H1 (cell line): ENCODE measurements at regions not wholly inside any gene's neighbourhood (a gene's known extent, or its start where the extent isn't known, plus 50 kb on each side); places are given as distances from the start of the nearest gene placed in this dataset.

Experiments used
- CTCF ChIA-PET: fragments of 300-600 bp; sonication (Branson Sonifier 250); formaldehyde crosslinking; loops from one replicate; lab custom pipeline; 2021; ENCODE audit not compliant: partially characterized antibody; lab: Charles Lee
- POLR2A ChIA-PET: fragments of 300-600 bp; sonication (Branson Sonifier 250); formaldehyde crosslinking; loops from one replicate; lab custom pipeline; 2021; ENCODE audit warnings: inconsistent platforms; ENCODE audit not compliant: partially characterized antibody; lab: Charles Lee
- DNase-seq, 2 experiments: peaks; one replicate each; pipeline versions ENCODE4 v3.0.0 to v3.0.0-alpha.2; 2010 to 2022; ENCODE audit warnings: low spot score in 2 of 2, low read depth in 1 of 2, mixed read lengths in 1 of 2
- FAIRE-seq: peaks from 2 replicates; lab custom pipeline; 2011; peaks lifted over from hg19 to GRCh38; lab: Jason Lieb, UNC
- H2AFZ ChIP-seq: 2 replicates; pipeline ENCODE4 v1.8.1; 2012; ENCODE audit warnings: low read length, inconsistent platforms
- H2AK5ac ChIP-seq: 2 replicates; pipeline ENCODE4 v1.6.1; 2013; ENCODE audit warnings: low read depth, low read length
- H2BK120ac ChIP-seq: replicated peaks from 2 replicates; pipeline ENCODE3; 2013; ENCODE audit warnings: low read depth, low read length, inconsistent platforms
- H2BK12ac ChIP-seq: 2 replicates; pipeline ENCODE4 v1.6.1; 2013; ENCODE audit warnings: low read depth, low read length
- H2BK15ac ChIP-seq: 2 replicates; pipeline ENCODE4 v1.6.1; 2013; ENCODE audit warnings: low read length
- H2BK20ac ChIP-seq: 2 replicates; pipeline ENCODE4 v1.6.1; 2013; ENCODE audit warnings: low read length
- H2BK5ac ChIP-seq: 2 replicates; pipeline ENCODE4 v1.6.1; 2013; ENCODE audit warnings: low read depth, low read length
- H3K14ac ChIP-seq: 2 replicates; pipeline ENCODE4 v1.6.1; 2013; ENCODE audit warnings: inconsistent platforms; ENCODE audit not compliant: insufficient read length
- H3K18ac ChIP-seq: 2 replicates; pipeline ENCODE4 v1.6.1; 2013; ENCODE audit warnings: low read length; ENCODE audit errors: extremely low read depth
- H3K23ac ChIP-seq: 2 replicates; pipeline ENCODE4 v1.6.1; 2013; ENCODE audit warnings: inconsistent platforms; ENCODE audit not compliant: insufficient read length
- H3K23me2 ChIP-seq: 2 replicates; pipeline ENCODE4 v1.6.1; 2013; ENCODE audit warnings: low read depth, low read length
- H3K27ac ChIP-seq: 2 replicates; pipeline ENCODE4 v1.6.1; 2011; ENCODE audit warnings: low read depth, low read length, inconsistent platforms
- H3K27me3 ChIP-seq, 4 experiments: replicated peaks in 1 of 4; 1 replicate in 1 of 4; 2 replicates in 3 of 4; pipeline versions ENCODE4 v1.6.1 to v1.8.1; 2011 to 2013; ENCODE audit warnings: low read length in 3 of 4, mild to moderate bottlenecking in 3 of 4, inconsistent platforms in 2 of 4, mixed read lengths in 2 of 4, moderate library complexity in 1 of 4; ENCODE audit not compliant: control insufficient read depth in 3 of 4, insufficient read depth in 3 of 4; ENCODE audit errors: extremely low read depth in 1 of 4
- H3K36me3 ChIP-seq, 4 experiments: 2 replicates each; pipeline versions ENCODE4 v1.6.1 to v1.8.1; 2011 to 2013; ENCODE audit warnings: mild to moderate bottlenecking in 4 of 4, low read length in 3 of 4, moderate library complexity in 2 of 4, control low read depth in 1 of 4, inconsistent platforms in 1 of 4; ENCODE audit not compliant: insufficient read depth in 4 of 4, control insufficient read depth in 2 of 4
- H3K4ac ChIP-seq: replicated peaks from 2 replicates; pipeline ENCODE3; 2013; ENCODE audit warnings: low read length, low read depth, mixed read lengths, inconsistent platforms; ENCODE audit not compliant: insufficient read length
- H3K4me1 ChIP-seq, 4 experiments: replicated peaks in 1 of 4; 1 replicate in 1 of 4; 2 replicates in 3 of 4; pipeline versions ENCODE4 v1.6.1 to v1.8.1; 2011 to 2013; ENCODE audit warnings: low read length in 3 of 4, inconsistent platforms in 2 of 4, mixed read lengths in 1 of 4; ENCODE audit not compliant: insufficient read depth in 4 of 4, control insufficient read depth in 3 of 4
- H3K4me2 ChIP-seq, 2 experiments: 2 replicates each; pipeline versions ENCODE4 v1.6.1 to v1.8.1; 2011 to 2013; ENCODE audit warnings: low read depth in 2 of 2, low read length in 2 of 2, control low read depth in 1 of 2, inconsistent platforms in 1 of 2, mild to moderate bottlenecking in 1 of 2; ENCODE audit not compliant: insufficient read depth in 1 of 2
- H3K4me3 ChIP-seq, 4 experiments: fragments of 200-600, 300-600 bp in 1 of 4; sonication (generic), shearing (Covaris generic), sonication (Bioruptor Twin) in 1 of 4; 2 replicates each; pipeline versions ENCODE4 v1.5.1 to v1.8.1; 2011 to 2016; ENCODE audit warnings: low read length in 4 of 4, low read depth in 3 of 4, control low read depth in 2 of 4, inconsistent platforms in 2 of 4, mild to moderate bottlenecking in 2 of 4, mixed read lengths in 1 of 4, moderate library complexity in 1 of 4; ENCODE audit not compliant: insufficient read depth in 2 of 4; ENCODE audit errors: extremely low read depth in 1 of 4
- H3K56ac ChIP-seq: replicated peaks from 2 replicates; pipeline ENCODE3; 2013; ENCODE audit warnings: low read depth, mild to moderate bottlenecking, mixed read lengths, low read length, inconsistent platforms; ENCODE audit not compliant: insufficient read length
- H3K79me1 ChIP-seq: 2 replicates; pipeline ENCODE4 v1.6.1; 2013; ENCODE audit warnings: low read depth, low read length, control low read depth
- H3K79me2 ChIP-seq, 2 experiments: 2 replicates each; pipeline versions ENCODE4 v1.6.1 to v1.8.1; 2012 to 2013; ENCODE audit warnings: low read length in 2 of 2, mild to moderate bottlenecking in 2 of 2, inconsistent platforms in 1 of 2; ENCODE audit not compliant: insufficient read depth in 2 of 2, control insufficient read depth in 1 of 2
- H3K9ac ChIP-seq, 4 experiments: replicated peaks in 1 of 4; 1 replicate in 1 of 4; 2 replicates in 3 of 4; pipeline versions ENCODE4 v1.6.1 to v1.8.1; 2011 to 2013; ENCODE audit warnings: low read depth in 3 of 4, low read length in 3 of 4, control low read depth in 2 of 4, mild to moderate bottlenecking in 2 of 4, moderate library complexity in 2 of 4, inconsistent platforms in 1 of 4; ENCODE audit errors: extremely low read depth in 1 of 4
- H3K9me3 ChIP-seq, 2 experiments: 2 replicates each; pipeline versions ENCODE4 v1.6.1 to v1.8.1; 2012 to 2013; ENCODE audit warnings: mild to moderate bottlenecking in 2 of 2, moderate library complexity in 2 of 2, control low read depth in 1 of 2, inconsistent platforms in 1 of 2, low read depth in 1 of 2, low read length in 1 of 2, mixed read lengths in 1 of 2; ENCODE audit not compliant: insufficient read depth in 2 of 2
- H4K20me1 ChIP-seq, 2 experiments: replicated peaks in 1 of 2; 2 replicates each; pipeline versions ENCODE3 to v1.8.1; 2011 to 2013; ENCODE audit warnings: inconsistent platforms in 2 of 2, low read length in 2 of 2, mild to moderate bottlenecking in 1 of 2; ENCODE audit not compliant: insufficient read depth in 2 of 2, control insufficient read depth in 1 of 2
- H4K5ac ChIP-seq: 2 replicates; pipeline ENCODE4 v1.6.1; 2013; ENCODE audit warnings: low read length, low read depth, mixed read lengths, inconsistent platforms; ENCODE audit not compliant: insufficient read length
- H4K8ac ChIP-seq: 2 replicates; pipeline ENCODE4 v1.8.0; 2013; ENCODE audit warnings: mild to moderate bottlenecking, moderate library complexity, low read length, inconsistent platforms; ENCODE audit not compliant: insufficient read depth; ENCODE audit errors: extremely low read depth
- H4K91ac ChIP-seq: replicated peaks from 2 replicates; pipeline ENCODE3; 2013; ENCODE audit warnings: low read length, mixed read lengths, inconsistent platforms; ENCODE audit not compliant: insufficient read length
- CHD2 ChIP-seq: IDR thresholded peaks from 2 replicates; pipeline ENCODE4 v1.6.1; 2012; ENCODE audit warnings: low read length, improper control_type of control experiment
- GABPA ChIP-seq: IDR thresholded peaks from 2 replicates; pipeline ENCODE4 v1.6.1; 2011; ENCODE audit warnings: mild to moderate bottlenecking, low read length, moderate library complexity, borderline replicate concordance; ENCODE audit not compliant: insufficient read depth
- HDAC6 ChIP-seq: IDR thresholded peaks from one replicate; pipeline ENCODE4 v1.7.1; 2012; ENCODE audit warnings: low read depth, mild to moderate bottlenecking, inconsistent platforms, low read length, moderate library complexity
- JUND ChIP-seq: IDR thresholded peaks from 2 replicates; pipeline ENCODE4 v1.6.1; 2011; ENCODE audit warnings: mild to moderate bottlenecking, improper control_type of control experiment, low read length
- SIX5 ChIP-seq: IDR thresholded peaks from 2 replicates; pipeline ENCODE4 v1.6.1; 2011; ENCODE audit warnings: mild to moderate bottlenecking, low read depth, low read length
- SP2 ChIP-seq: IDR thresholded peaks from 2 replicates; pipeline ENCODE4 v1.6.1; 2012; ENCODE audit warnings: mild to moderate bottlenecking, low read length, inconsistent platforms
- USF2 ChIP-seq: IDR thresholded peaks from 2 replicates; pipeline ENCODE4 v1.6.1; 2011; ENCODE audit warnings: low read length, improper control_type of control experiment
- whole genome bisulfite sequencing, 2 experiments: shearing (Covaris generic) in 1 of 2; methylation state at CpG; one replicate each; pipeline versions ENCODE4 v1.1.6 to v1.1.7; 2013 to 2015; ENCODE audit warnings: low lambda C conversion rate in 2 of 2, mixed read lengths in 2 of 2, inconsistent platforms in 1 of 2, low coverage in 1 of 2, missing lambda C conversion rate in 1 of 2; ENCODE audit not compliant: insufficient replicate concordance in 2 of 2, insufficient coverage in 1 of 2, insufficient read length in 1 of 2; ENCODE audit errors: extremely low coverage in 1 of 2, missing lambda C conversion rate in 1 of 2; 5-methylcytosine and 5-hydroxymethylcytosine counted together
- TF ChIP-seq, protein P1 (sequence below), 3 experiments: IDR thresholded peaks; 1 replicate in 2 of 3; 2 replicates in 1 of 3; pipeline versions ENCODE4 v1.5.1 to v1.6.1; 2011; ENCODE audit warnings: low read length in 3 of 3, mild to moderate bottlenecking in 3 of 3, inconsistent platforms in 2 of 3, low read depth in 1 of 3, moderate library complexity in 1 of 3; ENCODE audit not compliant: insufficient read depth in 1 of 3; ENCODE audit errors: control extremely low read depth in 1 of 3

DNA sequence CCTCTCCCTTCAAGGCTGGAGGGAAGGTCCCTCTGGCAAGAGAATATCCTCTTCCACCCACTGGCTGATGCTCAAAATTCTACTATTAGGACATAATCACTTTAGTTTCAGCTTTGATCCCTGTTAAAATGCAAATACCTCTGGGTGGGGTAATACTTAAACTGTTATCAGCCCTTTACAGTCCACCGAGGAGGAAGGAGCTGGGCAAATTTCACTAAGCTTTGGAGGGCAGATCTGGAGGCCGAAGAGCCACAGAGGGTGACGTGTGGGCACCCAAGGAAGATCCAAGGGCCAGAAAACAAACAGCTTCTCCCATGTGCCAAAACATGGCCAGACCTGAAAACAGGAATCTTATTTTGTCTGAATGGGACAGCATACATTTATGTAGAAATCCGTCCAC is 74.6 kb upstream of the BCL11A start:
- H2BK120ac ChIP-seq: no peak overlapping the region
- H2BK5ac ChIP-seq: no peak overlapping the region
- CTCF ChIA-PET: interaction anchor here (1.0 to 3.5 kb wide), 6 partner anchors 12 to 48 kb away, joined by 3 to 18 read pairs (median 10); no protein-coding TSS in a partner anchor
- no peaks in the 10 kb centered on the region for H3K79me1 ChIP-seq
- H3K4me3 ChIP-seq: no peak overlapping the region
- H3K4ac ChIP-seq: no peak overlapping the region
- TF ChIP-seq JUND (no peak), SIX5 (no peak), USF2 (no peak), CHD2 (no peak), GABPA (no peak), HDAC6 (no peak), SP2 (no peak)
- TF ChIP-seq, protein P1, sequence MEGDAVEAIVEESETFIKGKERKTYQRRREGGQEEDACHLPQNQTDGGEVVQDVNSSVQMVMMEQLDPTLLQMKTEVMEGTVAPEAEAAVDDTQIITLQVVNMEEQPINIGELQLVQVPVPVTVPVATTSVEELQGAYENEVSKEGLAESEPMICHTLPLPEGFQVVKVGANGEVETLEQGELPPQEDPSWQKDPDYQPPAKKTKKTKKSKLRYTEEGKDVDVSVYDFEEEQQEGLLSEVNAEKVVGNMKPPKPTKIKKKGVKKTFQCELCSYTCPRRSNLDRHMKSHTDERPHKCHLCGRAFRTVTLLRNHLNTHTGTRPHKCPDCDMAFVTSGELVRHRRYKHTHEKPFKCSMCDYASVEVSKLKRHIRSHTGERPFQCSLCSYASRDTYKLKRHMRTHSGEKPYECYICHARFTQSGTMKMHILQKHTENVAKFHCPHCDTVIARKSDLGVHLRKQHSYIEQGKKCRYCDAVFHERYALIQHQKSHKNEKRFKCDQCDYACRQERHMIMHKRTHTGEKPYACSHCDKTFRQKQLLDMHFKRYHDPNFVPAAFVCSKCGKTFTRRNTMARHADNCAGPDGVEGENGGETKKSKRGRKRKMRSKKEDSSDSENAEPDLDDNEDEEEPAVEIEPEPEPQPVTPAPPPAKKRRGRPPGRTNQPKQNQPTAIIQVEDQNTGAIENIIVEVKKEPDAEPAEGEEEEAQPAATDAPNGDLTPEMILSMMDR (IDR thresholded peaks at IDR 0.05; ENCODE audit: control extremely low read depth in 1 of 3, insufficient read depth in 1 of 3, low read depth in 1 of 3, low read length in 3 of 3): no peak
- H2AK5ac ChIP-seq: no peak overlapping the region
- no peaks in the 10 kb centered on the region for H3K9me3 ChIP-seq
- H3K79me2 ChIP-seq: no peaks in the 10 kb centered on the region
- H3K18ac ChIP-seq: no peak overlapping the region
- no peak overlapping the region for H4K5ac ChIP-seq
- DNase-seq: no peak
- H2BK20ac ChIP-seq: no peak overlapping the region
- H3K56ac ChIP-seq: no peak overlapping the region
- no peak overlapping the region for H3K14ac ChIP-seq
- H2AFZ ChIP-seq: no peak overlapping the region
- H3K36me3 ChIP-seq: no peaks in the 10 kb centered on the region
- no peak overlapping the region for H3K4me2 ChIP-seq
- no peak overlapping the region for H2BK15ac ChIP-seq
- H4K91ac ChIP-seq: no peak overlapping the region
- no peaks in the 10 kb centered on the region for H3K27me3 ChIP-seq
- 88% methylated on average over 4 of the region's 4 CpGs; no CpG with 5 or more reads in 1 of the 2 experiments for WGBS, 2 experiments
- FAIRE-seq: no peak
- no peak overlapping the region for H4K8ac ChIP-seq
- H3K23ac ChIP-seq: no peak overlapping the region
- no peaks in the 10 kb centered on the region for H4K20me1 ChIP-seq
- no peak overlapping the region for H2BK12ac ChIP-seq
- POLR2A ChIA-PET: no interaction called here
- no peak overlapping the region for H3K27ac ChIP-seq
- H3K9ac ChIP-seq: no peak overlapping the region
- no peaks in the 10 kb centered on the region for H3K4me1 ChIP-seq
- no peaks in the 10 kb centered on the region for H3K23me2 ChIP-seq
